HCT116 (cell line): ENCODE measurements at regions not wholly inside any gene's neighbourhood (a gene's known extent, or its start where the extent isn't known, plus 50 kb on each side); places are given as distances from the start of the nearest gene placed in this dataset.

ENCODE experiments used
- RAD21 ChIP-seq: IDR thresholded peaks from 2 replicates; pipeline ENCODE4 v1.6.1; 2012; ENCODE audit warnings: low read depth, mild to moderate bottlenecking
- TF ChIP-seq, protein P1 (sequence below), 3 experiments: fragments of 200-600 bp in 1 of 3; sonication (generic) in 1 of 3; IDR thresholded peaks in 2 of 3; conservative IDR thresholded peaks in 1 of 3; 2 replicates each; pipeline ENCODE4 v1.5.1; 2012 to 2017; ENCODE audit warnings: low read depth in 2 of 3, low read length in 2 of 3, antibody characterized with exemption in 1 of 3, borderline replicate concordance in 1 of 3, control low read depth in 1 of 3, mild to moderate bottlenecking in 1 of 3, mixed read lengths in 1 of 3, mixed run types in 1 of 3, moderate library complexity in 1 of 3; ENCODE audit not compliant: insufficient read depth in 1 of 3

DNA sequence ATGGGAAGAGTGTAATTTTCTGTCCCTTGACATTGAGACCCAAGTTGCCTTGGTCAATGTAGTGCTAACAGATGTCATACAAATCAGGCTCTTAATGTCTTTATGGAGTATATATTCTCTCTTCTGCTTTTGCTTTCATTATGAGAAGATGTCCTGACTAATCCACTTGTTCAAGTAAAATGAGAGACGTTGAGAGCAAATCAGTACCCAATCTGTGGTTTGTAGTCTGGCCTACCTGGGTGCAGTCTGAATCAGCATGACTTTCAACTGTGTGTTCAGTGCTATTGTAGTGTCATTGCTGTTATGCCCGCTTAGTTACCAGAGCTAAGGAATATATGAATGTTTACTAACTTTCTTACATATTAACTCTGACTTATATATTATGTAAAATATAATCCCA is 612.4 kb downstream of the ANKRD7 start:
- TF ChIP-seq RAD21 = no peak
- TF ChIP-seq, protein P1, sequence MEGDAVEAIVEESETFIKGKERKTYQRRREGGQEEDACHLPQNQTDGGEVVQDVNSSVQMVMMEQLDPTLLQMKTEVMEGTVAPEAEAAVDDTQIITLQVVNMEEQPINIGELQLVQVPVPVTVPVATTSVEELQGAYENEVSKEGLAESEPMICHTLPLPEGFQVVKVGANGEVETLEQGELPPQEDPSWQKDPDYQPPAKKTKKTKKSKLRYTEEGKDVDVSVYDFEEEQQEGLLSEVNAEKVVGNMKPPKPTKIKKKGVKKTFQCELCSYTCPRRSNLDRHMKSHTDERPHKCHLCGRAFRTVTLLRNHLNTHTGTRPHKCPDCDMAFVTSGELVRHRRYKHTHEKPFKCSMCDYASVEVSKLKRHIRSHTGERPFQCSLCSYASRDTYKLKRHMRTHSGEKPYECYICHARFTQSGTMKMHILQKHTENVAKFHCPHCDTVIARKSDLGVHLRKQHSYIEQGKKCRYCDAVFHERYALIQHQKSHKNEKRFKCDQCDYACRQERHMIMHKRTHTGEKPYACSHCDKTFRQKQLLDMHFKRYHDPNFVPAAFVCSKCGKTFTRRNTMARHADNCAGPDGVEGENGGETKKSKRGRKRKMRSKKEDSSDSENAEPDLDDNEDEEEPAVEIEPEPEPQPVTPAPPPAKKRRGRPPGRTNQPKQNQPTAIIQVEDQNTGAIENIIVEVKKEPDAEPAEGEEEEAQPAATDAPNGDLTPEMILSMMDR (IDR thresholded peaks at IDR 0.05 in 2 of 3, conservative IDR thresholded peaks at IDR 0.05 in 1 of 3; ENCODE audit: borderline replicate concordance in 1 of 3, insufficient read depth in 1 of 3, low read depth in 2 of 3, low read length in 2 of 3) = no peak
